HCT116 (cell line): ENCODE measurements at regions not wholly inside any gene's neighbourhood (a gene's known extent, or its start where the extent isn't known, plus 50 kb on each side); places are given as distances from the start of the nearest gene placed in this dataset.

Experiments used
- ATAC-seq: fragments of 200-7000 bp; cut with Tn5 transposase; 2 replicates; pipeline ENCODE4 v1.9.1; 2020; ENCODE audit warnings: mild to moderate bottlenecking, moderate library complexity
- BruUV-seq: library from RNA; stranded (reverse); fragments of 400-500 nt; replicated peaks from 2 replicates; lab custom pipeline; 2021; lab: Mats Ljungman, UMichigan
- CTCF ChIA-PET: fragments of 300-600 bp; sonication (Branson Sonifier 250); formaldehyde crosslinking; loops from one replicate; lab custom pipeline; 2021; ENCODE audit warnings: antibody characterized with exemption; lab: Charles Lee
- POLR2A ChIA-PET: fragments of 300-600, 350-600 bp; sonication (Branson Sonifier 250); formaldehyde crosslinking; loops from one replicate; lab custom pipeline; 2021; ENCODE audit warnings: antibody characterized with exemption; lab: Charles Lee
- RAD21 ChIA-PET, 2 experiments: fragments of 300-600 bp; sonication (Branson Sonifier 250); formaldehyde crosslinking; loops; one replicate each; lab custom pipeline; 2023; ENCODE audit warnings: low total read pairs in 2 of 2; ENCODE audit not compliant: uncharacterized antibody in 2 of 2, unreplicated experiment in 2 of 2, low non-redundant PET in 1 of 2; lab: Charles Lee
- DNase-seq: peaks from one replicate; pipeline ENCODE4 v3.0.0-alpha.2; 2010; ENCODE audit warnings: low read depth, low spot score
- H2AFZ ChIP-seq: fragments of 200-600 bp; shearing (Covaris generic), sonication (generic); 2 replicates; pipeline ENCODE4 v1.6.1; 2017; ENCODE audit warnings: low read depth, mixed run types, mixed read lengths, antibody characterized with exemption, low read length; ENCODE audit not compliant: poor library complexity, severe bottlenecking
- H3K27ac ChIP-seq: 2 replicates; pipeline ENCODE4 v1.5.1; 2012; ENCODE audit warnings: low read depth, low read length
- H3K27me3 ChIP-seq: fragments of 200-600 bp; sonication (generic); 2 replicates; pipeline ENCODE4 v1.6.1; 2016; ENCODE audit warnings: mixed run types, low read length, mixed read lengths; ENCODE audit not compliant: insufficient read depth
- H3K36me3 ChIP-seq, 2 experiments: fragments of 200-500 bp in 1 of 2; fragments of 200-600 bp in 1 of 2; sonication (Bioruptor generic) in 1 of 2; sonication (generic) in 1 of 2; 2 replicates each; pipeline versions ENCODE4 v1.5.1 to v1.6.1; 2014 to 2016; ENCODE audit warnings: low read length in 2 of 2, inconsistent platforms in 1 of 2, mixed read lengths in 1 of 2, mixed run types in 1 of 2; ENCODE audit not compliant: insufficient read depth in 2 of 2, control insufficient read depth in 1 of 2
- H3K4me1 ChIP-seq, 2 experiments: fragments of 200-600 bp in 1 of 2; sonication (generic) in 1 of 2; 2 replicates each; pipeline versions ENCODE4 v1.5.1 to v1.6.1; 2012 to 2017; ENCODE audit warnings: low read length in 2 of 2, inconsistent platforms in 1 of 2, mild to moderate bottlenecking in 1 of 2, mixed read lengths in 1 of 2, mixed run types in 1 of 2, moderate library complexity in 1 of 2; ENCODE audit not compliant: insufficient read depth in 2 of 2, control insufficient read depth in 1 of 2
- H3K4me2 ChIP-seq: fragments of 200-600 bp; sonication (generic); 2 replicates; pipeline ENCODE4 v1.6.1; 2017; ENCODE audit warnings: mixed run types, low read length, mixed read lengths
- H3K4me3 ChIP-seq, 2 experiments: fragments of 200-600 bp in 1 of 2; sonication (generic) in 1 of 2; replicated peaks in 1 of 2; 2 replicates each; pipeline ENCODE4 v1.5.1; 2011 to 2016; ENCODE audit warnings: low read length in 2 of 2, control low read depth in 1 of 2, low read depth in 1 of 2, mild to moderate bottlenecking in 1 of 2, mixed read lengths in 1 of 2, mixed run types in 1 of 2
- H3K79me2 ChIP-seq: fragments of 200-600 bp; sonication (generic); 2 replicates; pipeline ENCODE4 v1.6.1; 2017; ENCODE audit warnings: mild to moderate bottlenecking, mixed run types, low read length, moderate library complexity, mixed read lengths; ENCODE audit not compliant: insufficient read depth
- H3K9ac ChIP-seq: fragments of 200-600 bp; sonication (generic); 2 replicates; pipeline ENCODE4 v1.6.1; 2016; ENCODE audit warnings: low read length, mixed read lengths
- H3K9me2 ChIP-seq: fragments of 200-600 bp; sonication (generic), shearing (Covaris generic); 2 replicates; pipeline ENCODE4 v1.6.1; 2017; ENCODE audit warnings: mixed run types, mild to moderate bottlenecking, moderate library complexity; ENCODE audit not compliant: insufficient read depth
- H3K9me3 ChIP-seq, 2 experiments: fragments of 200-500 bp in 1 of 2; fragments of 200-600 bp in 1 of 2; sonication (Bioruptor generic) in 1 of 2; sonication (generic) in 1 of 2; 2 replicates each; pipeline ENCODE4 v1.6.1; 2014 to 2017; ENCODE audit warnings: low read length in 2 of 2, mixed read lengths in 2 of 2, inconsistent platforms in 1 of 2, low read depth in 1 of 2, mild to moderate bottlenecking in 1 of 2, mixed run types in 1 of 2, moderate library complexity in 1 of 2; ENCODE audit not compliant: control insufficient read depth in 1 of 2, insufficient read depth in 1 of 2
- H4K20me1 ChIP-seq: fragments of 200-600 bp; sonication (generic), shearing (Covaris generic); 2 replicates; pipeline ENCODE4 v1.6.1; 2017; ENCODE audit warnings: mixed run types, mild to moderate bottlenecking, moderate library complexity; ENCODE audit not compliant: insufficient read depth
- CBX3 ChIP-seq: IDR thresholded peaks from 2 replicates; pipeline ENCODE4 v1.6.1; 2012; ENCODE audit warnings: low read depth
- CTCF ChIP-seq, 3 experiments: fragments of 200-600 bp in 1 of 3; sonication (generic) in 1 of 3; IDR thresholded peaks in 2 of 3; conservative IDR thresholded peaks in 1 of 3; 2 replicates each; pipeline ENCODE4 v1.5.1; 2012 to 2017; ENCODE audit warnings: low read depth in 2 of 3, low read length in 2 of 3, antibody characterized with exemption in 1 of 3, borderline replicate concordance in 1 of 3, control low read depth in 1 of 3, mild to moderate bottlenecking in 1 of 3, mixed read lengths in 1 of 3, mixed run types in 1 of 3, moderate library complexity in 1 of 3; ENCODE audit not compliant: insufficient read depth in 1 of 3
- EGR1 ChIP-seq: IDR thresholded peaks from 2 replicates; pipeline ENCODE4 v1.6.1; 2012; ENCODE audit warnings: low read depth
- EZH2 ChIP-seq: fragments of 200-600 bp; sonication (generic); IDR thresholded peaks from 2 replicates; pipeline ENCODE4 v1.6.1; 2017; ENCODE audit warnings: antibody characterized with exemption, mixed run types
- EZH2phosphoT487 ChIP-seq: fragments of 200-600 bp; IDR thresholded peaks from 2 replicates; pipeline ENCODE4 v1.6.1; 2018; ENCODE audit warnings: antibody characterized with exemption, borderline replicate concordance
- FOSL1 ChIP-seq: IDR thresholded peaks from 2 replicates; pipeline ENCODE4 v1.6.1; 2012; ENCODE audit warnings: low read depth
- MAX ChIP-seq: IDR thresholded peaks from 2 replicates; pipeline ENCODE4 v1.6.1; 2012
- POLR2AphosphoS5 ChIP-seq: IDR thresholded peaks from 2 replicates; pipeline ENCODE4 v1.6.1; 2011; ENCODE audit warnings: mild to moderate bottlenecking, low read depth, low read length, moderate library complexity
- REST ChIP-seq: IDR thresholded peaks from 2 replicates; pipeline ENCODE4 v1.6.1; 2012; ENCODE audit warnings: low read depth
- YY1 ChIP-seq: IDR thresholded peaks from 2 replicates; pipeline ENCODE4 v1.6.1; 2011; ENCODE audit warnings: low read length, low read depth, moderate library complexity, mild to moderate bottlenecking; ENCODE audit not compliant: insufficient replicate concordance; ENCODE audit errors: extremely low read depth
- ZFX ChIP-seq: fragments of 450-650 bp; IDR thresholded peaks from 2 replicates; pipeline ENCODE4 v1.6.1; 2017
- ZNF274 ChIP-seq: fragments of 200-500 bp; sonication (Bioruptor generic); IDR thresholded peaks from 2 replicates; pipeline ENCODE4 v1.6.1; 2014; ENCODE audit warnings: mild to moderate bottlenecking, low read depth, low read length, inconsistent platforms
- intact Hi-C: fragments of 100-400 bp; cut with micrococcal nuclease; formaldehyde crosslinking; loops from 2 replicates; pipeline ENCODE4 v1.10.0; 2022
- TF ChIP-seq, protein P1 (sequence below): IDR thresholded peaks from 2 replicates; pipeline ENCODE4 v1.6.1; 2012
- TF ChIP-seq, protein P2 (sequence below): IDR thresholded peaks from 2 replicates; pipeline ENCODE4 v1.6.1; 2011; ENCODE audit warnings: mild to moderate bottlenecking, low read length, moderate library complexity; ENCODE audit not compliant: insufficient replicate concordance; ENCODE audit errors: extremely low read depth

GRCh38 chr20:12040261-12040660, 122.6 kb downstream of the BTBD3 start (continued):
- TF ChIP-seq ZNF274 (no peak), YY1 (no peak), CBX3 (no peak), EZH2 (no peak), ZFX (no peak), CTCF (IDR thresholded peaks at IDR 0.05 in 2 of 3, conservative IDR thresholded peaks at IDR 0.05 in 1 of 3; ENCODE audit: borderline replicate concordance in 1 of 3, insufficient read depth in 1 of 3, low read depth in 2 of 3, low read length in 2 of 3) (no peak), EGR1 (no peak)
- TF ChIP-seq, protein P1, sequence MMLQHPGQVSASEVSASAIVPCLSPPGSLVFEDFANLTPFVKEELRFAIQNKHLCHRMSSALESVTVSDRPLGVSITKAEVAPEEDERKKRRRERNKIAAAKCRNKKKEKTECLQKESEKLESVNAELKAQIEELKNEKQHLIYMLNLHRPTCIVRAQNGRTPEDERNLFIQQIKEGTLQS = no peak
- TF ChIP-seq, all 23 proteins: peak for 0

DNA sequence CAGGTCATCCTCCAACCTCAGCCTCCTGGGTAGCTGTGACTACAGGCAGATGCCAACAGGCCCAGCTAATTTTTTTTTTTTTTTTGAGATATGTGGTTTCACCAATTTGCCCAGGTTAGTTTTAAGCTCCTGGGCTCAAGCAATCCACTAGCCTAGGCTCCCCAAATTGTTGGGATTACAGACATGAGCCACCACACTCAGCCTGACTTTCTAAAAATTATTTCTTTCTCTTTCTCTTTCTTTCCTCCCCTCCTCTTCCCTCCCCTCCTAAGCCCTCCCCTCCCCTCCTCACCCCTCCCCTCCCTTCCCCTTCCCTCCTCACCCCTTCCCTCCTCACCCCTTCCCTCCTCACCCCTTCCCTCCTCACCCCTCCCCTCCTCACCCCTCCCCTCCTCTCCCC, 127.3 kb downstream of the BTBD3 start:
- DNase-seq = no peak
- no peak for TF ChIP-seq EZH2phosphoT487
- TF ChIP-seq MAX = no peak
- no peak for TF ChIP-seq FOSL1
- TF ChIP-seq, protein P2, sequence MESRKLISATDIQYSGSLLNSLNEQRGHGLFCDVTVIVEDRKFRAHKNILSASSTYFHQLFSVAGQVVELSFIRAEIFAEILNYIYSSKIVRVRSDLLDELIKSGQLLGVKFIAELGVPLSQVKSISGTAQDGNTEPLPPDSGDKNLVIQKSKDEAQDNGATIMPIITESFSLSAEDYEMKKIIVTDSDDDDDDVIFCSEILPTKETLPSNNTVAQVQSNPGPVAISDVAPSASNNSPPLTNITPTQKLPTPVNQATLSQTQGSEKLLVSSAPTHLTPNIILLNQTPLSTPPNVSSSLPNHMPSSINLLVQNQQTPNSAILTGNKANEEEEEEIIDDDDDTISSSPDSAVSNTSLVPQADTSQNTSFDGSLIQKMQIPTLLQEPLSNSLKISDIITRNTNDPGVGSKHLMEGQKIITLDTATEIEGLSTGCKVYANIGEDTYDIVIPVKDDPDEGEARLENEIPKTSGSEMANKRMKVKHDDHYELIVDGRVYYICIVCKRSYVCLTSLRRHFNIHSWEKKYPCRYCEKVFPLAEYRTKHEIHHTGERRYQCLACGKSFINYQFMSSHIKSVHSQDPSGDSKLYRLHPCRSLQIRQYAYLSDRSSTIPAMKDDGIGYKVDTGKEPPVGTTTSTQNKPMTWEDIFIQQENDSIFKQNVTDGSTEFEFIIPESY = no peak
- TF ChIP-seq CTCF (IDR thresholded peaks at IDR 0.05 in 2 of 3, conservative IDR thresholded peaks at IDR 0.05 in 1 of 3; ENCODE audit: borderline replicate concordance in 1 of 3, insufficient read depth in 1 of 3, low read depth in 2 of 3, low read length in 2 of 3) = no peak
- TF ChIP-seq POLR2AphosphoS5 = no peak
- TF ChIP-seq EGR1 = no peak
- no peak for TF ChIP-seq REST

More for the DNA sequence above, 127.3 kb downstream of the BTBD3 start:
- ChIA-PET RAD21 (no interaction called here), CTCF (interaction anchor here (0.6 kb wide), 1 partner anchor 34 kb away, joined by 4 read pairs; no protein-coding TSS in a partner anchor), POLR2A (no interaction called here)
- H3K4me1 ChIP-seq = no peaks in the 10 kb centered on the region
- no peaks in the 10 kb centered on the region for H3K27me3 ChIP-seq
- no peak overlapping the region for H3K4me2 ChIP-seq
- H2AFZ ChIP-seq = no peak overlapping the region
- no peak overlapping the region for H3K4me3 ChIP-seq
- H3K9ac ChIP-seq = no peak overlapping the region
- intact Hi-C loops = no loop called here
- ATAC-seq = no peak
- no peaks in the 10 kb centered on the region for H4K20me1 ChIP-seq
- no peaks in the 10 kb centered on the region for H3K9me2 ChIP-seq
- H3K36me3 ChIP-seq = no peaks in the 10 kb centered on the region
- H3K79me2 ChIP-seq = no peaks in the 10 kb centered on the region
- no TSS peak for BruUV-seq
- H3K9me3 ChIP-seq = no peaks in the 10 kb centered on the region
- H3K27ac ChIP-seq = no peak overlapping the region
